Keratinocyte (primary cell): ENCODE measurements at regions not wholly inside any gene's neighbourhood (a gene's known extent, or its start where the extent isn't known, plus 50 kb on each side); places are given as distances from the start of the nearest gene placed in this dataset.

Experiments used
- EZH2 ChIP-seq: IDR thresholded peaks from one replicate; pipeline ENCODE4 v1.6.1; 2012; ENCODE audit warnings: inconsistent platforms, mild to moderate bottlenecking, low read length, moderate library complexity
- TF ChIP-seq, protein P1 (sequence below), 3 experiments: IDR thresholded peaks in 1 of 3; conservative IDR thresholded peaks in 1 of 3; optimal IDR thresholded peaks in 1 of 3; 2 replicates in 2 of 3; 3 replicates in 1 of 3; pipeline versions ENCODE3 to v1.5.1; 2011; ENCODE audit warnings: low read length in 3 of 3, mild to moderate bottlenecking in 3 of 3, moderate library complexity in 2 of 3, control low read depth in 1 of 3, inconsistent platforms in 1 of 3; ENCODE audit not compliant: insufficient read depth in 2 of 3; ENCODE audit errors: extremely low read depth in 1 of 3

- TF ChIP-seq, protein P1, sequence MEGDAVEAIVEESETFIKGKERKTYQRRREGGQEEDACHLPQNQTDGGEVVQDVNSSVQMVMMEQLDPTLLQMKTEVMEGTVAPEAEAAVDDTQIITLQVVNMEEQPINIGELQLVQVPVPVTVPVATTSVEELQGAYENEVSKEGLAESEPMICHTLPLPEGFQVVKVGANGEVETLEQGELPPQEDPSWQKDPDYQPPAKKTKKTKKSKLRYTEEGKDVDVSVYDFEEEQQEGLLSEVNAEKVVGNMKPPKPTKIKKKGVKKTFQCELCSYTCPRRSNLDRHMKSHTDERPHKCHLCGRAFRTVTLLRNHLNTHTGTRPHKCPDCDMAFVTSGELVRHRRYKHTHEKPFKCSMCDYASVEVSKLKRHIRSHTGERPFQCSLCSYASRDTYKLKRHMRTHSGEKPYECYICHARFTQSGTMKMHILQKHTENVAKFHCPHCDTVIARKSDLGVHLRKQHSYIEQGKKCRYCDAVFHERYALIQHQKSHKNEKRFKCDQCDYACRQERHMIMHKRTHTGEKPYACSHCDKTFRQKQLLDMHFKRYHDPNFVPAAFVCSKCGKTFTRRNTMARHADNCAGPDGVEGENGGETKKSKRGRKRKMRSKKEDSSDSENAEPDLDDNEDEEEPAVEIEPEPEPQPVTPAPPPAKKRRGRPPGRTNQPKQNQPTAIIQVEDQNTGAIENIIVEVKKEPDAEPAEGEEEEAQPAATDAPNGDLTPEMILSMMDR (optimal IDR thresholded peaks at IDR 0.05 in 1 of 3, IDR thresholded peaks at IDR 0.05 in 1 of 3, conservative IDR thresholded peaks at IDR 0.05 in 1 of 3; ENCODE audit: extremely low read depth in 1 of 3, insufficient read depth in 2 of 3, low read length in 3 of 3), result no peak
- no peak for TF ChIP-seq EZH2
Observed at GRCh38 chr6:85285934-85286333, 163.9 kb upstream of the NT5E start.
